ENCODE measurements at regions not wholly inside any gene's neighbourhood (a gene's known extent, or its start where the extent isn't known, plus 50 kb on each side); places are given as distances from the start of the nearest gene placed in this dataset.

DNA sequence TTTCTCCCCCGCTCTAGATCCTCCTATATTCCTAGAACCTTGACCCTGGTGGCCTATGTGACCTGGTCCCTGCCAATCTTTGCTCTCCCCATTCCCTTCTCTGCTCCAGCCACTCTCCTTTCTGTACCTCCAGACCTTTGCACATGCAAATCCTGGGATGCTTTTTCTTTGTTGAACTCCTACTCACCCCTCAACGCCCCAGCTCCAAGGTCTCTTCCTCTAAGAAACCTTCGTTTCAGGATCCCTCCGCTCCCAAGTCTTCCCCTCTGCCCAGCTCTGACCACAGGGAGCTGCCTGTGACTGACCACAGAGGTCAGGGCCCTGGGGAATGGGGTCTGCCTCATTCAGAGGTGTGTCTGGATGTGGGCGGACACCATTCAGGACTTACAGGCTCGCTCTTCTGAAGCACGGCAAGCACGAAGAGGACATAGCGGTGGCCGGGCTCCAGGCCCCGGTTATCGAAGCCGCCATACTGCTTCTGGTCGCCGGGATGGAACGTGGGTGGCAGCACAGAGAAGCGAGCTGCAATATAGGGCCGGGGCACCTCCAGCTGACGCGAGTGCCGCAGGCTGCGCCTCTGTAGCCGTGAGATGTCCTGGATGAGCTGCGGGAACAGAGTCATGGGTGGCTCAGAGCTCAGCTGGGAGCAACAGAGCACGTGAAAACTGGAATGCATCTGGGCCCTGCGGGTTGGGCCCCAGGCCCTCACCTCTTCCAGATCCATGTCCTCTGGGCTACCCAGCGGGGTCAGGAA lies 120.9 kb downstream of the PTPRS start:
- H3K4me3 ChIP-seq (ENCODE audit: low read depth, low read length), result no peak overlapping the region
- TF ChIP-seq, protein P1, sequence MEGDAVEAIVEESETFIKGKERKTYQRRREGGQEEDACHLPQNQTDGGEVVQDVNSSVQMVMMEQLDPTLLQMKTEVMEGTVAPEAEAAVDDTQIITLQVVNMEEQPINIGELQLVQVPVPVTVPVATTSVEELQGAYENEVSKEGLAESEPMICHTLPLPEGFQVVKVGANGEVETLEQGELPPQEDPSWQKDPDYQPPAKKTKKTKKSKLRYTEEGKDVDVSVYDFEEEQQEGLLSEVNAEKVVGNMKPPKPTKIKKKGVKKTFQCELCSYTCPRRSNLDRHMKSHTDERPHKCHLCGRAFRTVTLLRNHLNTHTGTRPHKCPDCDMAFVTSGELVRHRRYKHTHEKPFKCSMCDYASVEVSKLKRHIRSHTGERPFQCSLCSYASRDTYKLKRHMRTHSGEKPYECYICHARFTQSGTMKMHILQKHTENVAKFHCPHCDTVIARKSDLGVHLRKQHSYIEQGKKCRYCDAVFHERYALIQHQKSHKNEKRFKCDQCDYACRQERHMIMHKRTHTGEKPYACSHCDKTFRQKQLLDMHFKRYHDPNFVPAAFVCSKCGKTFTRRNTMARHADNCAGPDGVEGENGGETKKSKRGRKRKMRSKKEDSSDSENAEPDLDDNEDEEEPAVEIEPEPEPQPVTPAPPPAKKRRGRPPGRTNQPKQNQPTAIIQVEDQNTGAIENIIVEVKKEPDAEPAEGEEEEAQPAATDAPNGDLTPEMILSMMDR (IDR thresholded peaks at IDR 0.05; ENCODE audit: low read depth, low read length), result no peak
- no peaks in the 10 kb centered on the region for H3K4me1 ChIP-seq
- H3K9me3 ChIP-seq, result no peaks in the 10 kb centered on the region
- H3K27me3 ChIP-seq, result no peaks in the 10 kb centered on the region
- H3K36me3 ChIP-seq, result peaks cover 75% of the 10 kb centered on the region
- no peak for DNase-seq

- no peak overlapping the region for H3K4me3 ChIP-seq (ENCODE audit: low read depth, low read length)
- no peak for DNase-seq
- no peaks in the 10 kb centered on the region for H3K27me3 ChIP-seq
- no peaks in the 10 kb centered on the region for H3K9me3 ChIP-seq
- H3K36me3 ChIP-seq, result peaks cover 81% of the 10 kb centered on the region
- TF ChIP-seq, protein P1 (IDR thresholded peaks at IDR 0.05; ENCODE audit: low read depth, low read length), result no peak
- no peaks in the 10 kb centered on the region for H3K4me1 ChIP-seq
Observed at GRCh38 chr19:5218963-5219530, 121.6 kb downstream of the PTPRS start.

GRCh38 chr19:5218255-5218855 lies 122.3 kb downstream of the PTPRS start:
- no peak overlapping the region for H3K4me3 ChIP-seq (ENCODE audit: low read depth, low read length)
- TF ChIP-seq, protein P1 (IDR thresholded peaks at IDR 0.05; ENCODE audit: low read depth, low read length), result no peak
- H3K27me3 ChIP-seq, result no peaks in the 10 kb centered on the region
- no peak for DNase-seq
- peaks cover 88% of the 10 kb centered on the region for H3K36me3 ChIP-seq
- no peaks in the 10 kb centered on the region for H3K9me3 ChIP-seq
- no peaks in the 10 kb centered on the region for H3K4me1 ChIP-seq

GRCh38 chr19:5217171-5217570 lies 123.4 kb downstream of the PTPRS start:
- TF ChIP-seq, protein P1 (IDR thresholded peaks at IDR 0.05; ENCODE audit: low read depth, low read length), result no peak
- no peaks in the 10 kb centered on the region for H3K4me1 ChIP-seq
- H3K27me3 ChIP-seq, result no peaks in the 10 kb centered on the region
- H3K4me3 ChIP-seq (ENCODE audit: low read depth, low read length), result no peak overlapping the region
- peaks cover 94% of the 10 kb centered on the region for H3K36me3 ChIP-seq
- no peaks in the 10 kb centered on the region for H3K9me3 ChIP-seq
- DNase-seq, result no peak

DNA sequence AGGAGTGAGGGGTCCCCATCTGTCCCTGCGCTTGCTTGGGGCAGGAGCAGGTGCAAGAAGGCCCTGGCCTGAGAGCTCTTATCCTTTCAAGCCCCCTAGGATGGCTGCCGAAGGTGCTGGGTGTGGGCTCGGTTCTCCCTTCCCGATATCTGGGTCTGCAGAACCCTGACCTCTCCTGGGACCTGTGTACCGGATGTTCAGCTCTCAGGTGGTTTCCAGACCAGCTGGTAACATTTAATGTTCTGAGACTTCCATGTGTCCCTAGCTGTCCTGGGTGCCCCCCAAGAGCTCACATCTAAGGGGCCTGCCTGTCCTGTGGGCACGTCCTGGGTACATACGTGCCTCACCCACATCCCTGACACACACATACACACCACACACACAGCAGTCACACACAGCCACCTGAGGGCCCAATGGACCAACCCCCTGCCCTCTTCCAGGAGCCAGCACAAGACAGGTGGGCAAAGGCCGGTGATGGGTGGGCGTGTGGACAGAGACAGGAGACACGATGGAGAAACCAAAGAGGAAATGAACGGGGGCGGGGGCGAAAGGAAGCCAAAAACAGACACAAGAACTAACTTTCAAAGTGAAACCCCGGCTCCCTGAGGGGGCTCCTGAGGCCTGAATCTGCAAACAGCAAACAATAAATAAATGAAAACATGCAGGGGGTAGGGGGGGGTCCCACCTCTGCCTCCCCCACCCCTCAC lies 124.3 kb downstream of the PTPRS start:
- TF ChIP-seq, protein P1 (IDR thresholded peaks at IDR 0.05; ENCODE audit: low read depth, low read length), result no peak
- Histone ChIP-seq H3K4me1 (no peaks in the 10 kb centered on the region), H3K27me3 (no peaks in the 10 kb centered on the region), H3K36me3 (peaks cover 94% of the 10 kb centered on the region), H3K4me3 (ENCODE audit: low read depth, low read length) (no peak overlapping the region), H3K9me3 (no peaks in the 10 kb centered on the region)
- no peak for DNase-seq
